HG03342 (cell line): ENCODE measurements at regions not wholly inside any gene's neighbourhood (a gene's known extent, or its start where the extent isn't known, plus 50 kb on each side); places are given as distances from the start of the nearest gene placed in this dataset.
"Not testable (repeated sequence)": the region's sequence is repeated elsewhere in the genome, so short reads cannot be mapped to it uniquely, and the experiment has no call there.

ENCODE experiments used
- ATAC-seq: cut with Tn5 transposase; IDR thresholded peaks from one replicate; pipeline ENCODE4 v1.9.1; 2021; ENCODE audit warnings: mild to moderate bottlenecking, moderate library complexity; ENCODE audit not compliant: unreplicated experiment

GRCh38 chr6:165012183-165012582, 297.2 kb downstream of the C6orf118 start:
- no peak for ATAC-seq

- ATAC-seq = no peak
These were observed 298.6 kb downstream of the C6orf118 start for GRCh38 chr6:165010556-165011535.

- no peak for ATAC-seq
These were observed 300.4 kb downstream of the C6orf118 start for GRCh38 chr6:165008971-165009370.

GRCh38 chr6:165002866-165003265, 306.5 kb downstream of the C6orf118 start:
- ATAC-seq = no peak

GRCh38 chr6:165002358-165002757, 307.0 kb downstream of the C6orf118 start:
- ATAC-seq = no peak

- ATAC-seq = no peak
These were observed 307.8 kb downstream of the C6orf118 start for GRCh38 chr6:165001502-165002157.

- no peak for ATAC-seq
These were observed 311.1 kb downstream of the C6orf118 start for GRCh38 chr6:164998297-164998696.

GRCh38 chr6:164996838-164997237, 312.6 kb downstream of the C6orf118 start:
- ATAC-seq = no peak

GRCh38 chr6:164991573-164991972, 317.8 kb downstream of the C6orf118 start:
- no peak for ATAC-seq

- ATAC-seq = no peak
These were observed 318.5 kb downstream of the C6orf118 start for GRCh38 chr6:164990901-164991300.

GRCh38 chr6:164982389-164982788, 327.0 kb downstream of the C6orf118 start:
- ATAC-seq = no peak

- ATAC-seq = no peak
These were observed 342.3 kb downstream of the C6orf118 start for GRCh38 chr6:164967102-164967501.

GRCh38 chr6:164962805-164963204, 346.6 kb downstream of the C6orf118 start:
- ATAC-seq = no peak

GRCh38 chr6:164947164-164947563, 362.2 kb downstream of the C6orf118 start:
- no peak for ATAC-seq

- ATAC-seq = no peak
These were observed 367.1 kb downstream of the C6orf118 start for GRCh38 chr6:164942271-164942670.

GRCh38 chr6:164933238-164933794, 376.1 kb downstream of the C6orf118 start:
- not testable (repeated sequence) for ATAC-seq

GRCh38 chr6:164929408-164929977, 379.9 kb downstream of the C6orf118 start:
- no peak for ATAC-seq

GRCh38 chr6:164928728-164929407, 380.5 kb downstream of the C6orf118 start:
- no peak for ATAC-seq

GRCh38 chr6:164928057-164928727, 381.2 kb downstream of the C6orf118 start:
- no peak for ATAC-seq
